ENCODE measurements at regions not wholly inside any gene's neighbourhood (a gene's known extent, or its start where the extent isn't known, plus 50 kb on each side); places are given as distances from the start of the nearest gene placed in this dataset.

DNA sequence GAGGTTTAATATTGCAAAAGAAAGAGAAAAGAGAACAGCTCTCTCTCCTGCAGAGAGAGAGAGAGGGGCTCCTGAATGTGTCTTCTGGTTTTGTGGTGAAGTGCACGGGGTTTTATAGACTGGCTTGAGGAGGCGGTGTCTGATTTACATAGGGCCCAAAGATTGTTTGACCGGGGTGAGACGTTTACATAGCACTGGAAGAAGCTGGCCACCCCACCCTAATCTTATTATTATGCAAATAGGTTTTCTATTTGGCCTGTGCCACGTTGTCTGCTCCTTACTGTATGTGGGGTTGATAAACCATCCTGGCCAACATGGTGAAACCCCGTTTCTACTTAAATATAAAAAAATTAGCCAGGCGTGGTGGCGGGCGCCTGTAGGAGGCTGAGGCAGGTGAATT, 268.6 kb downstream of the SV2B start (continued):
- TF ChIP-seq, protein P1, sequence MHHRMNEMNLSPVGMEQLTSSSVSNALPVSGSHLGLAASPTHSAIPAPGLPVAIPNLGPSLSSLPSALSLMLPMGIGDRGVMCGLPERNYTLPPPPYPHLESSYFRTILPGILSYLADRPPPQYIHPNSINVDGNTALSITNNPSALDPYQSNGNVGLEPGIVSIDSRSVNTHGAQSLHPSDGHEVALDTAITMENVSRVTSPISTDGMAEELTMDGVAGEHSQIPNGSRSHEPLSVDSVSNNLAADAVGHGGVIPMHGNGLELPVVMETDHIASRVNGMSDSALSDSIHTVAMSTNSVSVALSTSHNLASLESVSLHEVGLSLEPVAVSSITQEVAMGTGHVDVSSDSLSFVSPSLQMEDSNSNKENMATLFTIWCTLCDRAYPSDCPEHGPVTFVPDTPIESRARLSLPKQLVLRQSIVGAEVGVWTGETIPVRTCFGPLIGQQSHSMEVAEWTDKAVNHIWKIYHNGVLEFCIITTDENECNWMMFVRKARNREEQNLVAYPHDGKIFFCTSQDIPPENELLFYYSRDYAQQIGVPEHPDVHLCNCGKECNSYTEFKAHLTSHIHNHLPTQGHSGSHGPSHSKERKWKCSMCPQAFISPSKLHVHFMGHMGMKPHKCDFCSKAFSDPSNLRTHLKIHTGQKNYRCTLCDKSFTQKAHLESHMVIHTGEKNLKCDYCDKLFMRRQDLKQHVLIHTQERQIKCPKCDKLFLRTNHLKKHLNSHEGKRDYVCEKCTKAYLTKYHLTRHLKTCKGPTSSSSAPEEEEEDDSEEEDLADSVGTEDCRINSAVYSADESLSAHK (CRISPR knock-in tag; IDR thresholded peaks at IDR 0.05; ENCODE audit: borderline replicate concordance) = no peak
- TF ChIP-seq, protein P2, sequence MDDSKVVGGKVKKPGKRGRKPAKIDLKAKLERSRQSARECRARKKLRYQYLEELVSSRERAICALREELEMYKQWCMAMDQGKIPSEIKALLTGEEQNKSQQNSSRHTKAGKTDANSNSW (CRISPR knock-in tag; IDR thresholded peaks at IDR 0.05; ENCODE audit: borderline replicate concordance) = no peak
- TF ChIP-seq NCOA2 (CRISPR knock-in tag; IDR thresholded peaks at IDR 0.05) = no peak
- TF ChIP-seq HNRNPLL (IDR thresholded peaks at IDR 0.05; ENCODE audit: low read depth, low read length, poor library complexity, severe bottlenecking) = no peak
- no peak for TF ChIP-seq ZKSCAN5 (CRISPR knock-in tag; IDR thresholded peaks at IDR 0.05)
- no peak for TF ChIP-seq TEAD3 (CRISPR knock-in tag; optimal IDR thresholded peaks at IDR 0.05; ENCODE audit: borderline replicate concordance)
- no peak for TF ChIP-seq TCF12 (IDR thresholded peaks at IDR 0.05)
- TF ChIP-seq TCF12 (CRISPR knock-in tag; IDR thresholded peaks at IDR 0.05) = no peak
- TF ChIP-seq, protein P3, sequence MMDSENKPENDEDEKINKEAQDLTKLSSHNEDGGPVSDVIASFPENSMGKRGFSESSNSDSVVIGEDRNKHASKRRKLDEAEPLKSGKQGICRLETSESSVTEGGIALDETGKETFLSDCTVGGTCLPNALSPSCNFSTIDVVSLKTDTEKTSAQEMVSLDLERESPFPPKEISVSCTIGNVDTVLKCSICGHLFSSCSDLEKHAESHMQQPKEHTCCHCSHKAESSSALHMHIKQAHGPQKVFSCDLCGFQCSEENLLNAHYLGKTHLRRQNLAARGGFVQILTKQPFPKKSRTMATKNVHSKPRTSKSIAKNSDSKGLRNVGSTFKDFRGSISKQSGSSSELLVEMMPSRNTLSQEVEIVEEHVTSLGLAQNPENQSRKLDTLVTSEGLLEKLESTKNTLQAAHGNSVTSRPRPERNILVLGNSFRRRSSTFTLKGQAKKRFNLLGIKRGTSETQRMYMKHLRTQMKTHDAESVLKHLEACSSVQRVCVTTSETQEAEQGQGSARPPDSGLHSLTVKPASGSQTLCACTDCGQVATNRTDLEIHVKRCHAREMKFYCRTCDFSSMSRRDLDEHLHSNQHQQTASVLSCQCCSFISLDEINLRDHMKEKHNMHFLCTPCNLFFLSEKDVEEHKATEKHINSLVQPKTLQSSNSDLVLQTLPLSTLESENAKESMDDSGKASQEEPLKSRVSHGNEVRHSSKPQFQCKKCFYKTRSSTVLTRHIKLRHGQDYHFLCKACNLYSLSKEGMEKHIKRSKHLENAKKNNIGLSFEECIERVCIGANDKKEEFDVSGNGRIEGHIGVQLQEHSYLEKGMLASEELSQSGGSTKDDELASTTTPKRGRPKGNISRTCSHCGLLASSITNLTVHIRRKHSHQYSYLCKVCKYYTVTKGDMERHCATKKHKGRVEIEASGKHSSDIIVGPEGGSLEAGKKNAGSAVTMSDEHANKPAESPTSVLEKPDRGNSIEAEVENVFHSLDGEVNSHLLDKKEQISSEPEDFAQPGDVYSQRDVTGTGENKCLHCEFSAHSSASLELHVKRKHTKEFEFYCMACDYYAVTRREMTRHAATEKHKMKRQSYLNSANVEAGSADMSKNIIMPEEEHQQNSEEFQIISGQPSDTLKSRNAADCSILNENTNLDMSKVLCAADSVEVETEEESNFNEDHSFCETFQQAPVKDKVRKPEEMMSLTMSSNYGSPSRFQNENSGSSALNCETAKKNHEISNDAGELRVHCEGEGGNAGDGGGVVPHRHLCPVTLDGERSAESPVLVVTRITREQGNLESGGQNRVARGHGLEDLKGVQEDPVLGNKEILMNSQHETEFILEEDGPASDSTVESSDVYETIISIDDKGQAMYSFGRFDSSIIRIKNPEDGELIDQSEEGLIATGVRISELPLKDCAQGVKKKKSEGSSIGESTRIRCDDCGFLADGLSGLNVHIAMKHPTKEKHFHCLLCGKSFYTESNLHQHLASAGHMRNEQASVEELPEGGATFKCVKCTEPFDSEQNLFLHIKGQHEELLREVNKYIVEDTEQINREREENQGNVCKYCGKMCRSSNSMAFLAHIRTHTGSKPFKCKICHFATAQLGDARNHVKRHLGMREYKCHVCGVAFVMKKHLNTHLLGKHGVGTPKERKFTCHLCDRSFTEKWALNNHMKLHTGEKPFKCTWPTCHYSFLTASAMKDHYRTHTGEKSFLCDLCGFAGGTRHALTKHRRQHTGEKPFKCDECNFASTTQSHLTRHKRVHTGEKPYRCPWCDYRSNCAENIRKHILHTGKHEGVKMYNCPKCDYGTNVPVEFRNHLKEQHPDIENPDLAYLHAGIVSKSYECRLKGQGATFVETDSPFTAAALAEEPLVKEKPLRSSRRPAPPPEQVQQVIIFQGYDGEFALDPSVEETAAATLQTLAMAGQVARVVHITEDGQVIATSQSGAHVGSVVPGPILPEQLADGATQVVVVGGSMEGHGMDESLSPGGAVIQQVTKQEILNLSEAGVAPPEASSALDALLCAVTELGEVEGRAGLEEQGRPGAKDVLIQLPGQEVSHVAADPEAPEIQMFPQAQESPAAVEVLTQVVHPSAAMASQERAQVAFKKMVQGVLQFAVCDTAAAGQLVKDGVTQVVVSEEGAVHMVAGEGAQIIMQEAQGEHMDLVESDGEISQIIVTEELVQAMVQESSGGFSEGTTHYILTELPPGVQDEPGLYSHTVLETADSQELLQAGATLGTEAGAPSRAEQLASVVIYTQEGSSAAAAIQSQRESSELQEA (CRISPR knock-in tag; IDR thresholded peaks at IDR 0.05; ENCODE audit: not compliant biosample characterization) = no peak

Measured in HepG2 (cell line).